H54 (cell line): ENCODE measurements at regions not wholly inside any gene's neighbourhood (a gene's known extent, or its start where the extent isn't known, plus 50 kb on each side); places are given as distances from the start of the nearest gene placed in this dataset.

ENCODE experiments used
- DNase-seq: peaks from one replicate; pipeline ENCODE4 v3.0.0; 2011; ENCODE audit warnings: low spot score, mixed read lengths; ENCODE audit not compliant: insufficient read length
- FAIRE-seq: peaks from 3 replicates; lab custom pipeline; 2011; peaks lifted over from hg19 to GRCh38; lab: Jason Lieb, UNC
- POLR2A ChIP-seq: IDR thresholded peaks from 2 replicates; pipeline ENCODE4 v1.6.1; 2011; ENCODE audit warnings: low read depth, mild to moderate bottlenecking, low read length

- FAIRE-seq = no peak
- DNase-seq = no peak
- no peak for TF ChIP-seq POLR2A
These were observed 551.0 kb upstream of the NBEA start for GRCh38 chr13:34391076-34391475.

DNA sequence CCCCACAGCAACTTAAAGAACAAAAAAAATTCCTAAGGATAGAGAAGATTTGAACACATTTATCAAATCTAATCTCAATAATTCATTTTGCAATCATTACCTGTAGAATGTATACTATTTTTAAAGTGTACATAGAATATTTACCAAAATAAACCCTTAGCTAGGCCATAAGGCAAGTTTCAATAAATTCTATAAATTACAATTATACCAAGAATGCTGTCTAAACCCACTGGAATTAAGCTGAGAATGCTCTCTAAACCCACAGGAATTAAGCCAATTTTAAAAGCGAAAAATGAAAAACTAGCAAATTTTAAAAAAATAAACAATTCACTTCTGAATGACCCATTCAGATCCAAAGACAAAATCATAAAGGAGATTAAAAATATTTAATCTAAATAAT lies 540.4 kb upstream of the NBEA start:
- DNase-seq (no peak), FAIRE-seq (no peak)
- no peak for TF ChIP-seq POLR2A

DNA sequence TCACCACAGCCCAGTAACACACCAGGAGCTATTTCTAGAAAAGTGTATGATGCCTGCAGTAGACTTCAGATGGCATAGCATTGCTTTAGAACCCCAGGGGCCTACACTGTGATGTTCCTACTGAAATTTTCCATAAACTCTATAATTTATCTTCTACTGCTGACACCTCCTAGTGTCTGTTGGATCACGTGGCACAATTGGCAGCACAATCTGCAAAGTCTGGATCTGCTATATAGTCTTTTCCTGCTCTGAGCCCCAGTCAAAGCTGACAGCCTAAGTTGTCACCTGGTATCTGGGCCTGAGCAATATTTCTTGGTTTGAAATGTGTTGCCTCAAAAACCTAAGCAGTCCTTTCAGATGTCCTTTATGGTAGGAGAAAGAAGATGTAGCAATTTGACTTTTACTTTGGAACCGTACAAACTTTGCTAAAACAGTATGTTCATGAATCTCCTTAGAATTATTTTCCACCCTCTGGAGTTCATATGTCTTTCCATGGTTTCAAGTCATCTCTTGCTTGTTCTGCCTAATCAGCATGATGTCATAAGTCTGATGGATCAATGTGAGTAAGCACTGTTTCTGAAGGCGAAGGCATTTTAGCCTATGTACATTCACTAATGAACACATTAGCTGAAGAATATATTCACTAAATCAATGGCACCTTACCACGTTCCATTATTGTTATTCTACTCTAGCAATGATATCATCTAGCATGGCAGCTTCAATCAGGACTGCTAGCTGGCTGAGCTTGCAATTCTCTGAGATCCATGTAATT lies 536.5 kb upstream of the NBEA start:
- no peak for TF ChIP-seq POLR2A
- DNase-seq = no peak
- no peak for FAIRE-seq

GRCh38 chr13:34408640-34409039 lies 533.4 kb upstream of the NBEA start:
- TF ChIP-seq POLR2A = no peak
- FAIRE-seq (no peak), DNase-seq (no peak)

DNA sequence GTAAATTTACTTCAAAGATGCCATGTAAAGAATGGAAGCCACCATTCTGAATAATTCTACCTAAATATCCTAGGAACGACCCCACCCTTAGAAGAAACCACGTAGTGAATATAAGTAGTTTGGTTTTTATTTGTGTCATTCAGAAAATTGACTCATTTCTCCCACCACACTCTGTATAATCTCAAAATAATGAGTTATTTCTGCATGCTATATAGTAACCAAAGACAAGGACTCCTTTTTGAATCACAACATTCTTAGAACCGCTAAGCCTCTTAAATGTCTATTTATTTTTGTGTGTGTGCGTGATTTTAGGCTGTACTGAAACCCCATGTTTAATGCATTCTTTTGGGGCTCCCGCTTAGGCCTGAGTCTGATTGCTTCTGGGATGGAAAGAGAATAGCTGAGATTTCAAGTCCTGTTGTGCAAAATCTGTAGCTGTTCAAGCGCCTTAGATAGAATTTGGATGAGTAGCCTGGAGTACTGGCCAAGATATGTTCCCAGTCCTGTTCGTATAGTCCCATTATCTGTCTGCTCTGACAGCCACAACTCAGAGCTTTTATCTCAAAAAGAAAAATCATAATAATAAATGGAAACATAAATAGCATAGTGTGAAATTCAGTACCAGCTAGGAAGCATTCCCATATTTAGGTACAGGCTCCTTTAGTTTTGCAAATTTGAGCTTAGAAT lies 532.4 kb upstream of the NBEA start:
- no peak for DNase-seq
- no peak for FAIRE-seq
- TF ChIP-seq POLR2A = no peak

GRCh38 chr13:34410678-34411077 lies 531.4 kb upstream of the NBEA start:
- FAIRE-seq = no peak
- no peak for TF ChIP-seq POLR2A
- DNase-seq = no peak

DNA sequence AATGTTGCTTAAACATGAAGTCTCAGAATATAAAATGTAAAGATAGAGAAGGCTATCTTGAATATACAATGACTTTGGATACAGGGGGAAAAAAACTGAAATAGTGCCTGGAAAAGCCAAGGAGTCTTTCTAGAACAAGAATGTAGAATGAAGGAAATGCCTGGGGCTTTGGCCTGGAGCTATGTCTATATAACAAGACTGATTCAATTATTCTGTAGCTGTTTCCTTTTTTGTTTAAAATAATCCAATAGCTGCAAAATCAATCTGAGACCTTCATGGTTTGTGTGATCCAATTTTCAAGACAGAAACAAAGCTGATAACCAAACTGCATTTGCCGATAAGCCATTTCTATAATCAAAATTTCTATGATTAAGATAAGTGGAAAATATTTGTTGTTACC lies 530.9 kb upstream of the NBEA start:
- DNase-seq (no peak), FAIRE-seq (no peak)

GRCh38 chr13:34411894-34412293 lies 530.2 kb upstream of the NBEA start:
- no peak for DNase-seq

More for the DNA sequence above, 530.9 kb upstream of the NBEA start:
- no peak for TF ChIP-seq POLR2A

DNA sequence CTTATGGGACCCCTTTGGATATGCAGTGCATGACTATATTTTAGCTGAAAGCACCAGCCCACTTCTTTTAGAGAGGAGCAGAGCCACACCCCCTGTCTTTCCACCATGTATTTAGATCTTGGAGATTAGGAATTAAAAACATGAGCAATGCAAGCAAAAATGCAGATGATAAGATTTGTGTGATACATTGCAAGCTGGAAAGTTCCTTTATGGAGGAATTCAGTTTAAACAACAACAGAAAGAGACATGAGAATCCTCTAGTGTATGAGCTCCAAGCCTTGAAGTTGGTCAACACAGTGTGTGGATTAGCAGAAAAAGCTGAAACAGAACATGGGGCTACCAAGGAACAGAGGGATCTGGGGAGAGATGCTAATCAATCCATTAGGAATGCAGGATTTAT lies 529.8 kb upstream of the NBEA start:
- DNase-seq = no peak
- no peak for FAIRE-seq
- TF ChIP-seq POLR2A = no peak

More at GRCh38 chr13:34411894-34412293, 530.2 kb upstream of the NBEA start:
- FAIRE-seq = no peak
- no peak for TF ChIP-seq POLR2A

DNA sequence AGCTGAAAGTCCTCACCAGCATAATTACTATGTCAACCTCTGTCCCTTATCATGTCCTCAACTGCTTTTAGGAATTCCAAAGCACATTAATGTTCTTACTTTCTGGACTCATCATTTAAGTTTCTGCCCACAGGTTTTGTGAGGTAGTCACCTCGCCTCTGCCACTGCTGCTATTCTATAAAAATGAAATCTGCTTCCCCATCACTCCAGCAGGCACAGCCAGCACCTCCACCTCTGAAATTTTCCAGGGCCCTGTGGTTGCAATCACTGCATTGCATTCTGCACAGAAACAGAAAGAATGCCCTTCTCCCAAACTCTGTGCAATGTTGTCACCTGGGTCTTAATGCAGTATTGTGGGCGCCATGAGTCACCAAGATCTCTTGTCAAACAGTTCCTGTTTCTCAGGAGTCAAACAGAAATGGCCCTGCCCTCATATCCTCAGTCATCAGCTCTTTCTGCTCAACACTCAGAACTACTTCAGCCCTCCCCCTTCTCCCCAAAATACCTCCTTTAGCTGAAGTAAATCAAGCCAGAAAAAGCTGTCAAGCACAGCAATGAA lies 529.2 kb upstream of the NBEA start:
- FAIRE-seq (no peak), DNase-seq (no peak)
- no peak for TF ChIP-seq POLR2A

- DNase-seq (no peak), FAIRE-seq (no peak)
- no peak for TF ChIP-seq POLR2A
These were observed 528.4 kb upstream of the NBEA start for GRCh38 chr13:34413538-34414210.

GRCh38 chr13:34414616-34415015 lies 527.5 kb upstream of the NBEA start:
- FAIRE-seq = no peak
- TF ChIP-seq POLR2A = no peak
- no peak for DNase-seq

- FAIRE-seq (no peak), DNase-seq (no peak)
- no peak for TF ChIP-seq POLR2A
These were observed 525.1 kb upstream of the NBEA start for GRCh38 chr13:34416971-34417380.

DNA sequence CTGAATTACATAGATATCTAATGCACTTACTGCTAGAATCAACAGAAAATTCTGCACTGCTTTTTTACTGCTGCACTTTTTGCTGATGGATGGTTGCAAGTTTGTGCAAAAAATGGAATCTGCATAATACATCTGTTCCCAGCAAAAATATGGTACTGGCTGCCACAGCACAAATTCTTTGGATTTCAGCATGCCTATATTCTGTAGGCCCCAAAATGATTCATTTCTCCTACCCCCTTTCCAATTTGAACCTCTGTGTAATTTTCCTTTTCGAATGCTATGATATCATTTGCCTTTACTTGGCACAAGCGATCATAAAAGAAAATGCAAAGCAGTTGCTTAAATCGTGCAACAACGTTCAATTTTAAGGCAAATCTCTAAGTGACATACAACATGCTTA lies 524.2 kb upstream of the NBEA start:
- no peak for DNase-seq
- no peak for TF ChIP-seq POLR2A
- no peak for FAIRE-seq
